ENCODE measurements at regions not wholly inside any gene's neighbourhood (a gene's known extent, or its start where the extent isn't known, plus 50 kb on each side); places are given as distances from the start of the nearest gene placed in this dataset.

DNA sequence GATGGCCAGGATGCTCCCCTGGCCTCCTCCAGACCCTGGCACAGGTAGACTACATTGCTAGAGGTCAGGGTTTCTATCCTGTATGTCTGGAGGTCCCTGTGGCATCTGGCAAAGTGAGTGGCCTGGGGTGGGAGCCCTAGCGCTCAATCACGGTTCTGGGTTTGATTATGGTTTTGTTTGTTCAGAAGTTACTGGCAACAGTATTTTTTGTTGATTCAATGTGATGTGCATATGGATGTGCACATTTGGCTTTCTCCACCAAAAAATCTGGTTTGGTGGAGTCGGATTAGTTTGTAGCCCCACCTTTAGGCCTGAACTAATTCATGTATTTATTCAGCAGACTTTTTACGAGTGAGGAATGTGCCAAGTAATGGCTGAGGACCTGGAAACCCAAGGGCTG lies 109.7 kb downstream of the VEGFA start:
- no peak for DNase-seq

DNA sequence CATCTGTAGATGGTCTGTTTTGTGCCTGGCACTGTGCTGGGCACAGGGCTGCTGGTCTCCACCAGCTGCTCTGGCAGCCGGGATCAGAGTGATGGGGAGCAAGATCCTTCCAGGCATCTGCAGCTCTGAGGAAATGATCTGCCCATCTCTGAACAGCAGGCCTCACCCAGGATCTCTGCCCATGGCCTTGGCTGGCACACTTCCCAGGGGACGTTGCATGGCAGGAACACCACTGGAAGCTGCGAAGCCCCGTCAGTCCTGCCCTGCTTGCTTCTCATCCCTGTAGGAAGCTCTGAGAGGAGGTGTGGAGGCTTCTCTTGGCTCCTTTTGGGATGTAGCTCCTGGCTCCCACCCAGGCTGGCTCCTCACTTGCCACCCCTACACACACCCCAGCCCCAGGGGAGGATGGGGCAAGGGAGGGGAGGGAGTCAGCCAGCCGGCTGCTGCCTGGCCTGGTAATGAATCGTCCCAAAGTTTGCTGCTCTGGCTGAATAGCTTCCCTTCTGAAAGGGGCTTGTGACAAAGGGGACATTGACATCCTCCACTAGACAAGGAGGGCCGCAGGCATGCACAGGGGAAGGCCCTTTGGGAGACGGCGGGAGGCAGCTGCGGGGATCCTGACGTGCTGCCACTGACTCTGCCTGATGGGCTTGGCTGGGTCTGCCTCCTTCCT lies 108.9 kb downstream of the VEGFA start:
- DNase-seq = no peak

DNA sequence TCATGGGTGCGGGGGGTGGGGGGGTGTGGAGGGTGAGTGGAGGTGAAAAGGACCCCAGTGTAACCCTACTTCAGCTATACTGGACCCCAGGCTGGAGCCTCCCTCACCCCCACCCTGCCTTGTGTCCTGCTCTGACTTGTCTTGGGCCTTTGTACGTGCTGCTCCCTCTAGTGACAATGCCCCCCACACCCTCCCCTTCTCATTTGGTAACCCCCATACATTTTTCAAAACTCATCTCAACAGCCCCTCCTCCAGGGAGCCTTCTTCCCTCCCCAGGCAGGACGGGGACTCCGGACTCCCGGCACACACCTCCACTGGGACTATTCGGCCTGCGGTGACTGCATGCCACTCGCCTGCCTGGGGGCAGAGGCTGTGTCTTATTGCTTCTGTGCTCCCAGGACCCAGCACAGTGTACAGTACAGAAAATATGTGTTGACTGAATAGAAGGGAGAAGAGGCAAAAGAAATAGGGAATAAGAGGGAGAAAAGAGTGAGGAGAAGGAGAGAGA lies 108.2 kb downstream of the VEGFA start:
- no peak for DNase-seq

DNA sequence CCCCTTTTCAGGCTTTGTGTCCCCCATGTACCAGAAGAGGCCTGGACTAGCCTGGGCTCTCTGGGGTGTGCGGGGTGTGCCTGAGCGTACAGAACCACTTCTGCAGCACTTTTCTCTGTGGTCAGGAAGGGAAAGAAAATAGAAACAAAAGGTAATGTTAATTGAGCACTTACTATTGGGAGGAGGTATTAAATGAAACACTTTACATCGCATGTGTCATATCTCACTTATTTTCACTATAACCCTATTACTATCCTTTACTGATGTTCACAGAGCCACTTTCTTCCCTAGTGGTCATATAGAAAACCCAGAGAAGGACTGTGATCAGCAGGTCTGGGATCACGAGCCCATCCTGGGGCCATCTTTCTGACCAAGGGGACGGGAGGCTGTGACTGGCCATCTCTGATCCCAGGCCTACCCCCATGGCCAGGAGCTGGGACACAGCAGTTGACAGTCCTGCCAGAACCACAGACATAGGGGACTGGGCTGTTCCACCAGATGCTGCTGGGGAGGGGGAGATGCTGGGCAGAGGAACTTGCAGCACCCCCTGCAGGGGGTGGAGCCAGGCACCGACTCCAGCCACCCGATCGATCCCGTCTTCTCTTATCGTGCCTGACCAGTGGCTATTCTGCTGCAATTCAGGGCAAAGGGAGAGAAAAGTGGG lies 107.6 kb downstream of the VEGFA start:
- DNase-seq = no peak

DNA sequence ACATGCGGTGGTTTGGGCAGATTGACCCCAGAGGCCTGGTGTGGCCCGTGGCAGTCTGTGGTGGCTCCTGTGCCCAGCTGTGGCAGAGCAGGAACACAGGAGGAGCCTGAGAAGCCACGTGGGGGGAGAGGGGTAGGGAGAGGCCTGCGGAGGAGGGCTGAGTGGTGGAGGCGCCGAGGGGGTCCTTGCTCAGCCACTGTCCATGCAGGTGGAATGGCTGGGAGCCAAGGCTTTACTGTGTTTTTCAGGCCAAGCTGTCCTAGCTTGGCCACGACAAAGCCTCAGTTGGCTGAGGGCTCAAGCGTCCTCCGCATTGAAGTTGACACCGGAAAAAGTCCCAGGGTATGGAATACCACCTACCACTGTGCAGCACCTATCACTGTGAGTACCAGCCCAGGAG lies 107.0 kb downstream of the VEGFA start:
- DNase-seq = no peak

DNA sequence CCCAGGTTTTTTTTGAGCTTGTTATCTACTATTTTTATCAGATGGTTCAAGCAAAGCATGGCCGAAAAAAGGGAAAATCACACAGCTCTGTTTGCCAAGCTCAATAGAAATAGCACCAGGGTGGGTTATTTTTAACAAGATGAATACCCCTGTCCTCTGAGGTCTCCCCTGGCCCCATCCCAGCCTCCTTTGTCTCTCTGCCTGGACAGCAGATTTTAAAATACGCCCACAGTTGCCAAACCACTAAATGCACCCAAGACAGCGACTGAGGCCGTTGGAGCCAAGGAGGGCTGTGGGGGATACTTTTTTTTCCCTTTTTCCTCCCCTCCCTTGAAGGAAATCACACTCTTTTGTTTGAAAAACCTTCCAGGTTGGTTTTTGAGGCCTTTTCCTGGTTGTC lies 106.6 kb downstream of the VEGFA start:
- DNase-seq = no peak

DNA sequence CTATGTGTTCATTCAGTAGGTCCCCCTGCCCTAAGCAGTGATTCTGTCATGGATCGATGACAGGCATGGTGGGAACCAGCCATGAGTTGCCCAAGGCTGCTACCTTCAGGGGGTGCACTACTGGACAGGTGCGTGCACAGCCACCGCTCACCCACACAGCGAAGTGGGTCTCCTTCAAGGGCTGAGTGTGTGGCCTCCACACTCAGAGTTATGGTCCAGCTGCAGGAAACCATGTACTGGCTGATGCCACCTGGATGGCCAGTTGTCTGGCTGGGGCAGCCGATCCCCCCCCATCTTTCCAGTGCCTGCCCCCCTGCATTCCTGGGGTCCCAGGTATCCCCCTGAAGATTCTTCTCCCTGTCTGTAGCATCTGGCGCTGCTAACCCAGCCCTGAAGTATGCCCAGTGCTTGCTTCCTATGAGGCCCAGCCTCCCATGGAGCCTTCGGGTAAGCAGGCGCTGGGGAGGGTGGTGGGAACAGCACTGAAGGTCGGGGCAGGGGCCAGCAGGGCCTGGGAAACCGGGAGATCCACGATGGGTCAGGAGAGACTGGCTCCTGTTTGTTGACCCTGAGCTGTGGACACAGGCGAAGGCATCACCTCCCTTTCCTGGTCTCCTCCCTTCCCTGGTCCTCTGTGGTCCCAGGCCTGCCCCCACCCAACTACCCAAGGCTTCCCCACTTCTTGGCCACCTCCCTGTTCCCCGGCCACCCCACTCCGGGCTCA lies 106.0 kb downstream of the VEGFA start:
- no peak for DNase-seq

DNA sequence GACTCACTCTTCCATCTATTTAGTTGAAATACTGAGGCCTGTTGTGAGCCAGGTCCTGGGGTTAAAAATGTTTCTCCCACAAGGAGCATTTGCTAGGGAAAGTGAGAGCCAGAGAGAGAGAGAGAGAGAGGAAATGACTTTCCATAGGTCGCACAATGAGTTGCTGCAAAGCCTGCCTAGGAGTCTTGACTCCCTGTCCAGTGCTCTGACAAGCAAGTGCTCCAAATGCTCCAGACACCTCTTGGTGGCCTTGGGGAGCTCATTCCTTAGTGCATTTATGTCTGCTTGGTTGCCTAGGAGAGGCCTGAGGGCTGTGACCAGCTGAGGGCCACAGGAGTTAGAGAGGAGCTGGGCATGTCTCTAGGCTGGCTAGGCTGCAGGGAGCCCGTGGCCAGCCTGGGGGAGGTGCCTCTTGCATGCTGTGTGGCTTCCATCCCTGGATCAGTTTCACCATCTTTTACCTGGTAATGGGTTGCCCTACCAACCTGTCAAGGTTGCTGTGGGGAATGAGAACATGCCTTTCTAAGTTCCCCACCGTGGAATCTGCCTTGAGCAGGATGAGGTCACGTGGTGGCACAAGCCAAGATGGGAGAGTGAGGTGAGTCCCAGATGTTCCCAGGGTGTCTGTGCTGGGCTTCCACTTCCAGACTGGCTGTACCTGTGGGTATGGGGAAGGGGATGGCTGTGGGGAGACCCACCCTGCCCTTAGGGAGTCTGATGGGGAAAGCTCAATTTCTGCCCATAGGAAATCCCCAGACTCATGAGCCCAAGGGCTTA lies 105.0 kb downstream of the VEGFA start:
- no peak for DNase-seq

DNA sequence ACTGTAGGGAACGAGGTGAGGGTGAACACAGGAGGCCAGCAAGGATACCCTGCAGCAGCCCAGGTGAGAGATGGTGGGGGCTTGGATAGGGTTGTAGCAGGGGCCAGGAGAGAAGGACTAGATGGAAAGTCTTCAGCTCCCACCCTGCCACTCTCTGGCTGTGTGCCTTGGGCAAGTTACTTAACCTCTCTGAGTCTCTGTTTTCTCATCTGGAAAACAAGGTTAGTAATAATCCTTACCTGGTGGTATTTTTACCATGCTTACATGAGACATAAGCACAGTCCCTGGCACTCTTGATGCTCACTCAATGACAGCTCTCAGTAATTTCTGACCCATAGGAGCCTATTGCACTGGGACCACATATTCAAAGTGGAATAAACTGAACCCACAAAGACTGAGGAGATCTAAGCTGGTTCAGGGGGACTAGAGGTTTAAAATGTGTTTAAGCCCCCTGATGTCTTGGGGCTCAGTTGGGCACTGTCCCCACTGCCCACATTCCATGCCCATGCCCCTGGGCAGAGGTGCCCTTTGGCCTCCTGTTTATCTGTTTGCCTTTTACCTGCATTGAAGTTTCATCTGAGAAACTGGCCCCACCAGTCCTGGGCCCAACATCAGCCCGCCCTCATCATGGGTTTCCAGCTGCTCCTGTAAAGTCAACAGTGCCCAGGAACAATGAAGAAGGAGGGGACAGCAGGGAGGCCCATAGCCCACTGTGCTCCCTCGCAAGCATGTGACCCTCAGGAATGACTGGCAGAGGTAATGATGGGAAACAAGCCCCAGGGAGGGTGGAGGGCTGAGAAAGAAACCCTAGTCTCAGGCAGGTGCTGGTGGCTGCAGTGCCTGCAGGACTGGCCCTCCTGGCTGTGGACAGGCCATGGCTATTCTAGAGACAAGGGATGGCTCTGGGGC lies 104.0 kb downstream of the VEGFA start:
- no peak for DNase-seq

DNA sequence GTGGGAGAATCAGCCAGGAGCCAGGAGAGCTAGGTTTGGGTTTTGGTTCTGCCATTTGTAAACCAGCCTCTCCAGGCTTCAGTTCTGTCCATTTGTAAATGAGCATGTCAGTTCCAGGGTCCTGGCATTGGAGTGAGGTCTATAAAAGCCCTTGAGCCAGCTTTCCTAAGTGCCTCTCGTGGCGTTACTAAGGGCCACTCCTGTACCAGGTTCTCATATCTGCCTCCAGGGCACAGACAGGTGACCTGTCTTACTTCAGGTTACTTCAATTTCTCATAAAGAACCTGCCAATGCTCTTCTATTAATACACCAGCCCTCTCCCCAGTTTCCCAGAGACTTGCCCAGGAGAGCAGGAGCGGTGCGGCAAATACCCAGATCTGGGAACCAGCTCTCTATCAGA lies 101.9 kb downstream of the VEGFA start:
- no peak for DNase-seq

DNA sequence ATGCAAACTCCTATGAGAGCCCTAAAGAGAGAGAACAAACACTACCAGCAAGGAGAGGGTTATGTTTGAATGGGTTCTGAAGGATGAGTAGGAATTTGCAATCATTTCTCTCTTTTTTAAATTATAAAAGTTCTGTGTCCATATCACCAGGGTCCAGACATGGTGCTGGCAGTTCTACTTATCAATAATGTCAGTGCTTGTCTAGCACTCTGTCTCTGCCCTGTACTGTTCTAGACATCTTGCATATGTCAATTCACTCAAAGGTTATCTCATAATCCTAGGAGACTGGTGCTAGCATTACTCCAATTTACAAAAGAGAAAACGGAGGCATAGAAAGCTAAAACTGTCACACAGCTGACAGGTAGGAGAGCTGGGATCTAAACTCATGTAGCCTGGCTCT lies 101.3 kb downstream of the VEGFA start:
- DNase-seq = no peak

DNA sequence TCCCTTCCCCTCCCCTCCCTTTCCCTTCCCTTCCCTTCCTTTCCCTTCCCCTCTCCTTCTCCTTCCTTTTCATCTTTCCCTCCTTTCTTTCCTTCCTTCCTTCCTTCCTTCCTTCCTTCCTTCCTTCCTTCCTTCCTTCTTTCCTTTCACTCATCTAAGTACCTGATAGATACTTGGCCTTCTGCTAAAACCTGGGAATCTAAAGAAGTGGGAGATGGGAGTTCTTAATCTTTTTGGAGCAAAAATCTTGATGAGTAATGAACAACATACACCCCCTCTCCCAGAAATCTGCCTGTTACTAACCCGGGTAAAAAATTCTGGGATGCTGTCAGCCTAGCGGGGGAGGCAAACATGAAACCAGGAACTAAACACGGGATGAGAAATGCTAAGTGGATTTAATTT lies 100.7 kb downstream of the VEGFA start:
- no peak for DNase-seq

DNA sequence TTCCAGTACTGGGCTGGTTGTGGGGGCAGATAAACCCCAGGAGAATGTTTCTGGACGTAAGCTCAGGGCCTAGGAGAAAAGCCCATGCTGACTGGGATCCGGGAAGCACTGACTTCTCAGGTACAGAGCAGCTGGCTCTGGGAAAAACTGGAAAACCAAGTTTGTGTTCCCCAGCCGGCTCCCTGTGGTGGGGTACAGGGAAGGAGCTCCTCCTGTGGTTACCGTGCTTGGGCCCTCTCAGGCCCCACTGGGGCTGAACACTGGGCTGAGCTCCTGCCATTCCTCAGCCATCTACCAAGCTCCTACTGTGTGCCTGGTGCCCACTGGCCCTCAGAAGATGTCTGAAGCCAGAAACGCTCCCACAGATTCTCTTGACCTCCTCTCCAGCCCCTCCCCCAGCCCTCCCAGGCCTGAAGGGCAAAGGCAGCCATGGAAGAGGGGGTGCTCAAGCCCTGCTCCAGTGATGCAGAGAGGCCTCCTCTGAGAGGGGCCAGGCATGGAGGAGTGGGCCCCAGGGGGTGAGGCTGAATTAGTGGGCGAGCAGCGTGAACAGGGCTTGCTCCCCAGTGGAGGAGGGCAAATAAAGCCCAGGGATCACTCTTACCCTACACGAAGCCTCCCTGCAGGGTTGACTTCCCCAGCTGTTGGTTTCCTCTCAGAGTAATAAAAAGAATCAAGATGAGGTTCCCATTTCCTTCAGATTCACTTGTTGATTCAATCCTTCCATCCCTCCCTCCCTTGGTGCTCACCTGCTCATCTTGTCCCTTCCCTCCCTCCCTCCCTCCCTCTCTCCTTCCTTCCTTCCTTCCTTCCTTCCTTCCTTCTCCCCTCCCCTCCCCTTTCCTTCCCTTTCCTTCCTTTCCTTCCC lies 100.0 kb downstream of the VEGFA start:
- DNase-seq = no peak

DNA sequence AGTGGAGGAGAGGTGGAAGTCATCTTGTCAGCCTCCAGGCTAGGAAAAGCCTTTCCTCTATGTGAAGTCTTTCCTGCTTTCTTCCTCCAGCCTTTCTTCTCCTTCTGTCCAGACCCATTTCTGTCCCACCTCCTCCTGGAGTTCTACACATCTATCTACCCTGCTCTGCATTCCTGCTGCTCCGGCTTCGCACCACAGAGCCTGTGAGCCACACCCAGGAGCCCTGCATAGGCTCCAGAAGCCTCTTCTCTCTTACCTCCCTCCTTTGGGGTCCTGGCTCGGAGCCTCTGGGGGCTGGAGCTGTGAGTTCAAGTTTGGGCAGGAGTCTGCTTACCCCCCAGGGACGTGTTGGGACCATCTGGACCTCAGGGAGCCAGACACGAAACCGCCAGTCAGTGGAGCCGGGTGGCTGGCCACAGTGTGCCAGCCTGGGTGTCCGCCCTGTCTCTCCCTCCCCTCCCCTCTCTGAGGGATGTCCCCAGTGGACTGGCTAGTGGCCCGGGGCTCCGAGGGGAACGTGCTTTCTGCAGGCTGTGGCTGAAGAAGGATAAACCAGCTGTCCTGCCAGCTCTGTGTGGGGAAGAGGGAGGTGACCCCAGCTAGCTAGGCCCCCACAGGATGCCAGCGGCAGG lies 99.2 kb downstream of the VEGFA start:
- DNase-seq = no peak

DNA sequence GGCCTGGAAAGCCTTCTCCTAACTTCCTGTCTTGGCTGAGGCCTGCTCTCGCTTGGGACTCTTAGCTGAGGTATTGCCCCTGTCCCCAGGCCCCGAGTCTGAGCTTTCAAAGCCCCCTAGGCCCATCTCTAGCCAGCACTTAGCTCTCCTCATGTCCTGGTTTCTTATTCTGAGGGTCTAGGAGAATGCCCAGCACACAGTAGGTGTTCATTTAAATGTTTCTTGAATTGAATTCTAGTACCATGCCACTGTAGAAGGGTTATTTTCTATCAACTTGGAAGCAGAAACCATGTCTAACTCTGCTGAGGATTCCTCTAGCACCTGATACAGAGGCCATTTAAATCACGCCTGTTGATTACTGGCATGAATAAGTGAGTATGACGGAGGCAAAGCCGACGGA lies 98.5 kb downstream of the VEGFA start:
- DNase-seq = no peak

DNA sequence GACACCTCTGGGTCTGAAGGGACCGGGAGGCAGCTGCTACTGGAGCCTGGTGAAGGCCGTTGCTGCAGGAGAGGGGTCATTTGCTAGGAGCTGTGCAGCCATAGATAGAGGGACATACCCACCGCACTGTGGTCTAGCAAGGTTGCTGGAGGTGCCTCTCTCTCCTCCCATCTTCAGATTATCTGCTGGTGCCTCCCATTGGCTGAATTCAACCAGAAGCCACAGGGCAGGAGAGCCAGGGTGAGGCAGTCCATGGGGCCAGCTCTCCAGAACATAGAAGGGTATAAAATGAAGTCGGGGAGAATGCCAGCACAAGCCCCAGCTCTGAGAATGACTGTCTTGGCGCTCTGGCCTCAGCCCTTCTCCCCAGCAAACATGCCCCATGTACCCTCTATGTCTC lies 98.0 kb downstream of the VEGFA start:
- no peak for DNase-seq

DNA sequence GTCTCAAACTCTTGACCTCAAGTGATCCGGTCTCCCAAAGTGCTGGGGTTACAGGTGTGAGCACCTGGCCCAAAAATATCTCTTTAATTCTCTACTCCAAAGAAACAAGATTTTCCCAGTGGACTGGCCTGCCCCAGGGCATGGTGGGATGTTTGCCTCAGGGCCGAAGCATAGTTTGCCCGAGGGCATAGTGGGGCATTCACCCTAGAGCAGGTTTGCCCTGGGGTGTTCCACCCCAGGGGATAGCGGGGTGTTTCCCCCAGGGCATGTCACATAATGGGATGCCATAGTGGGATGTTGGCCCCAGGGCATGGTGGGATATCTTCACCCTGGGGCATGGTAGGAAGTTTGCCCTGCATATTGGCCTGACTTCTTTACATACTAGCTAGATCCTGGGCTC lies 97.2 kb downstream of the VEGFA start:
- no peak for DNase-seq

DNA sequence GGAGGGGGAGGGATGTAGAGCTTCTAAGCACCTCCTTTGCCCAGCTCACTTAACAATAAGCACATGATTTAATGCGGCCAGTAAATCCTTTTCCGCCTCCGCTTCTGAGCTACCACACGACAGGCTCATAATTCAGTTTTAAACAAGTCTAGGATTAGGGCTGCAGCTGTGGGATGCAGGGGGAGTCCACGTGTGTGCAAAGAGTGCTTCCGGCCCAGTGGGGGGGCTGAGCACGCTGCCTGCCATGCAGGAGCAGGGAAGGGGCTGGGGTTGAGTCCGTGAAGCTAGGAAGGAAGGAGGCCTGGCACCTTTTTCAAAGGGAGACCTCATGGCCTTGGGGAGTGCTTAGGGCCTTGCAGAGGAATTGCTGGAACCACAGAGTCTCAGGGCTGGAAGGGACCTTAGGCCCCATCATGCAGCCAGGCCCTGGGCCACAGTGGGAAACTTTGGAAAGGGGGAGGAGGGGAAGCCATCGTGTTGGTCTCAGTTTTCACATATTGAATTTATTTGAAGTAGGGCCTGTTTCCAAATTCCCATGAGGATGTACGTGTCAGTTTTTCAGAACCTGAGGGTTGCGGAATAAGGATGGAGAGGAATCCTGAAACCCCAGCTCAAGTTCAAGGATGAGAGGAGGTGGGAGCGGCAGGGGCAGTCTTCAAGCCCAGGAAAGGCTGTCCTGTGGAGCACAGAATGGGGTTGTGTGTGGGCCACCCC lies 96.1 kb downstream of the VEGFA start:
- DNase-seq = no peak

DNA sequence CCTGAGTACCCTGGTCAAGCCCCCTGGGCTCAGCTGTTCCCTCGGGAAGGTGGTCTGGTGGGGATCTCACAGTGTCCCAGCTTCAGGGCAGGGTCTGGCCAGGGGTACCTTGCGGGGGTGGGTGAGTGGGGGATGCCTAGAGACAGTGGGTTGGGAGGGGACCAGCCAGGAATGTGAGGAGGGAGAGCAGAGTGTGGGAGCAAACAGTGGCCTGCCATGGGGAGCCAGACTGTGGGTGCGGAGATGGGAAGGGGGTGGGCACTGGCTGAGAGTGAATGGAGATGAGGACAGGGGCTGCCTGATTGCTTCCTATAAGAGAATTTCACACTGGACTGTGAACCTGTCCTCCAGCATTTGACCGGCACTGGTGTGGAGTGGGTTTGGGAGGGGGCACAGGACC lies 95.1 kb downstream of the VEGFA start:
- no peak for DNase-seq

DNA sequence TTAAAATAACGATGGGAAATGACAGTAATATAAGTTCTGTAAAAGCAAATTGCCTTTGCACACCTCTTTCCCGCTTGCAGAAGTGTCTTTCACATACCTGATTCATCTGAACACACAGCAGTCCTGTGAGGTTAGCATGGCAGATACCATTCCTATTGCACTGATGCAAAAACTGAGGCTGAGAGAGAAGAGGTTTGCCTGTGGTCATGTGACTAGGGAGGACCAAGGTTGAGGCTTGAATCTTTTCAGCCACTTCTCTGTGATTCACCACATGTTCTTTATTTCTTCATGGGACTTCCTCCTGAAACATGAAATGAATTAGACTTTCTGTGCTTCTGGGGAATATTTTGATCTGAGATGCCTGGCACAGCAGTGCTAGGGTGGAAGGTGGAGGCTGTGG lies 92.9 kb downstream of the VEGFA start:
- DNase-seq = no peak
